Gastrocnemius medialis (tissue), 4 donors: ENCODE measurements at regions not wholly inside any gene's neighbourhood (a gene's known extent, or its start where the extent isn't known, plus 50 kb on each side); places are given as distances from the start of the nearest gene placed in this dataset.
"Not testable (repeated sequence)": the region's sequence is repeated elsewhere in the genome, so short reads cannot be mapped to it uniquely, and the experiment has no call there.

Experiments
- POLR2A ChIP-seq, 2 donors: fragments of 450-650 bp; IDR thresholded peaks; one replicate each; pipeline ENCODE4 v1.6.1; 2017; ENCODE audit warnings: antibody characterized with exemption in 2 of 2, mild to moderate bottlenecking in 2 of 2, moderate library complexity in 2 of 2
- TF ChIP-seq, protein P1 (sequence below), 5 experiments: fragments of 450-650 bp in 3 of 5; fragments of 200-600 bp in 2 of 5; sonication (generic) in 2 of 5; IDR thresholded peaks in 4 of 5; conservative IDR thresholded peaks in 1 of 5; 1 replicate in 4 of 5; 2 replicates in 1 of 5; pipeline ENCODE4 v1.5.1; 2016 to 2019; ENCODE audit warnings: antibody characterized with exemption in 5 of 5, mild to moderate bottlenecking in 3 of 5, moderate library complexity in 3 of 5

DNA sequence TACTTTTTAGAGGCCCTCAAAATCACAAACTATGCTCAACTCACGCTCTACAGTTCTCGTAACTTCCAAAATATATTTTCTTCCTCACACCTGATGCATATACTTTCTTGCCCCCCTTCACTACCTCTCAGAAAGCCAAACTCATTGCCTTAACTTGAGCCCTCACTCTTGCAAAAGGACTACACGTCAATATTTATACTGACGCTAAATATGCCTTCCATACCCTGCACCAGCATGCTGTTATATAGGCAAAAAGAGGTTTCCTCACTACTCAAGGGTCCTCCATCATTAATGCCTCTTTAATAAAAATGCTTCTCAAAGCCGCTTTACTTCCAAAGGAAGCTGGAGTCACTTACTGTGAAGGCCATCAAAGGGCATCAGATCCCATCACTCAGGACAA, 92.9 kb upstream of the ATF7IP2 start:
- TF ChIP-seq, protein P1, sequence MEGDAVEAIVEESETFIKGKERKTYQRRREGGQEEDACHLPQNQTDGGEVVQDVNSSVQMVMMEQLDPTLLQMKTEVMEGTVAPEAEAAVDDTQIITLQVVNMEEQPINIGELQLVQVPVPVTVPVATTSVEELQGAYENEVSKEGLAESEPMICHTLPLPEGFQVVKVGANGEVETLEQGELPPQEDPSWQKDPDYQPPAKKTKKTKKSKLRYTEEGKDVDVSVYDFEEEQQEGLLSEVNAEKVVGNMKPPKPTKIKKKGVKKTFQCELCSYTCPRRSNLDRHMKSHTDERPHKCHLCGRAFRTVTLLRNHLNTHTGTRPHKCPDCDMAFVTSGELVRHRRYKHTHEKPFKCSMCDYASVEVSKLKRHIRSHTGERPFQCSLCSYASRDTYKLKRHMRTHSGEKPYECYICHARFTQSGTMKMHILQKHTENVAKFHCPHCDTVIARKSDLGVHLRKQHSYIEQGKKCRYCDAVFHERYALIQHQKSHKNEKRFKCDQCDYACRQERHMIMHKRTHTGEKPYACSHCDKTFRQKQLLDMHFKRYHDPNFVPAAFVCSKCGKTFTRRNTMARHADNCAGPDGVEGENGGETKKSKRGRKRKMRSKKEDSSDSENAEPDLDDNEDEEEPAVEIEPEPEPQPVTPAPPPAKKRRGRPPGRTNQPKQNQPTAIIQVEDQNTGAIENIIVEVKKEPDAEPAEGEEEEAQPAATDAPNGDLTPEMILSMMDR (IDR thresholded peaks at IDR 0.05 in 4 of 5, conservative IDR thresholded peaks at IDR 0.05 in 1 of 5): not testable (repeated sequence)
- not testable (repeated sequence) for TF ChIP-seq POLR2A (IDR thresholded peaks at IDR 0.05)
